Fibroblast of skin of left quadriceps (primary cell): ENCODE measurements at regions not wholly inside any gene's neighbourhood (a gene's known extent, or its start where the extent isn't known, plus 50 kb on each side); places are given as distances from the start of the nearest gene placed in this dataset.
A peak's percentile ranks its signal among the peaks of the same experiment; 100 is the strongest.

ENCODE experiments used
- DNase-seq, 2 experiments: peaks; one replicate each; pipeline ENCODE4 v3.0.0-alpha.2; 2013; ENCODE audit warnings: low read depth in 2 of 2

GRCh38 chr13:59229401-59229800, 934.3 kb downstream of the DIAPH3 start:
- DNase-seq = no peak

- DNase-seq = no peak
Measured at GRCh38 chr13:59229861-59230260, 933.9 kb downstream of the DIAPH3 start.

GRCh38 chr13:59230484-59231264, 933.1 kb downstream of the DIAPH3 start:
- DNase-seq = no peak

- DNase-seq = no peak
Measured at GRCh38 chr13:59236309-59236919, 927.3 kb downstream of the DIAPH3 start.

- DNase-seq = no peak
Measured at GRCh38 chr13:59236944-59237343, 926.8 kb downstream of the DIAPH3 start.

GRCh38 chr13:59247171-59247570, 916.6 kb downstream of the DIAPH3 start:
- DNase-seq = no peak

GRCh38 chr13:59250336-59251189, 913.2 kb downstream of the DIAPH3 start:
- DNase-seq = no peak

GRCh38 chr13:59259165-59260000, 904.3 kb downstream of the DIAPH3 start:
- DNase-seq = no peak

- DNase-seq = no peak
Measured at GRCh38 chr13:59261928-59262488, 901.7 kb downstream of the DIAPH3 start.

- no peak for DNase-seq
Measured at GRCh38 chr13:59263531-59263930, 900.2 kb downstream of the DIAPH3 start.

GRCh38 chr13:59266478-59267063, 897.2 kb downstream of the DIAPH3 start:
- no peak for DNase-seq

GRCh38 chr13:59269476-59269875, 894.3 kb downstream of the DIAPH3 start:
- peak; percentile 78 to 81 for DNase-seq

- no peak for DNase-seq
Measured at GRCh38 chr13:59270327-59270726, 893.4 kb downstream of the DIAPH3 start.

GRCh38 chr13:59274958-59275727, 888.6 kb downstream of the DIAPH3 start:
- DNase-seq = no peak

- DNase-seq = no peak
Measured at GRCh38 chr13:59276436-59276835, 887.3 kb downstream of the DIAPH3 start.

GRCh38 chr13:59277106-59277505, 886.6 kb downstream of the DIAPH3 start:
- DNase-seq = no peak

- no peak for DNase-seq
Measured at GRCh38 chr13:59279028-59279427, 884.7 kb downstream of the DIAPH3 start.

GRCh38 chr13:59279576-59279975, 884.2 kb downstream of the DIAPH3 start:
- DNase-seq = no peak

GRCh38 chr13:59280297-59280696, 883.4 kb downstream of the DIAPH3 start:
- no peak for DNase-seq

GRCh38 chr13:59281453-59281852, 882.3 kb downstream of the DIAPH3 start:
- no peak for DNase-seq
